ENCODE measurements at regions not wholly inside any gene's neighbourhood (a gene's known extent, or its start where the extent isn't known, plus 50 kb on each side); places are given as distances from the start of the nearest gene placed in this dataset.

DNA sequence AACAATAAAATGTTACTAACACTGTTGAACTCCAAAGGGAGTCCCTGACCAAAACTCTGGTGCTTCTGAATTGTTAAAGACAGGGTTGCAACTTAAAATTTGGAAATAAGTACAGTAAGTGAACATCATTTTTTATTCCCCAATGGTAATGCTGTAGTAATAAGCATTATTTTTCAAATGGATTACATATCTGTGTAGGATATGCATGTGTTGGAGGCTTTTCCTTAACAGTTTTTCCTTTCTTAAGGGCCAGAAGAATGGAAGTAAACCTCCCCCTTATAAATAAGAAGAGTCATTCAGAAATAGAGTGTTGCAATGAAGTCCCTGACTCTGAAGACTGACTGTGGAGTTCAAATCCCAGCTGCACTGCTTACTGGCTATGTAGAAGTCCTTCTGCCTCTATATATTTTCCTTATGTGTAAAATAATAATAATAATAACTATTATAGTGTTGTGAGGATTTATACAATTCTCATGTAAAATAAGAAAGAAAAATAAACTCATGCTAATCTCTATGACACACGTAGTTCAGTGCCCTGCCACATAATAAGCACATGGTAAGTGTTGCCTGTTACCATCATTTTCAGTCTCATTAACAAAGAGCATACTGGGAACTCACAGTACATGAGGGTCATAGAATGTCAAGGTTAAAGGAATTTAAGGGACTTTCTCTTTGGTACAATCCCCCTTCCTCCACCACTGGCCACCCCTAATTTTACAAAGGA is 129.8 kb upstream of the SMLR1 start:
- no peak overlapping the region for H3K9ac ChIP-seq (ENCODE audit: low read length)
- no peaks in the 10 kb centered on the region for H3K79me2 ChIP-seq (replicated peaks; ENCODE audit: insufficient read depth, low read length)
- no peak overlapping the region for H3K27ac ChIP-seq (ENCODE audit: low read length)
- no peaks in the 10 kb centered on the region for H3K9me2 ChIP-seq (ENCODE audit: insufficient read depth, low read length)
- no peaks in the 10 kb centered on the region for H4K20me1 ChIP-seq (ENCODE audit: insufficient read depth)
- H3K27me3 ChIP-seq (ENCODE audit: insufficient read depth, low read depth, low read length): no peaks in the 10 kb centered on the region
- TF ChIP-seq EZH2 (IDR thresholded peaks at IDR 0.05; ENCODE audit: borderline replicate concordance, insufficient read depth, low read length, poor library complexity, severe bottlenecking): no peak
- no peak for TF ChIP-seq MXI1 (conservative IDR thresholded peaks at IDR 0.05; ENCODE audit: poor library complexity, severe bottlenecking)
- TF ChIP-seq EP300 (conservative IDR thresholded peaks at IDR 0.05; ENCODE audit: poor library complexity, severe bottlenecking): no peak
- TF ChIP-seq RAD21 (conservative IDR thresholded peaks at IDR 0.05): no peak
- TF ChIP-seq POLR2AphosphoS5 (IDR thresholded peaks at IDR 0.05): no peak
- TF ChIP-seq, protein P1, sequence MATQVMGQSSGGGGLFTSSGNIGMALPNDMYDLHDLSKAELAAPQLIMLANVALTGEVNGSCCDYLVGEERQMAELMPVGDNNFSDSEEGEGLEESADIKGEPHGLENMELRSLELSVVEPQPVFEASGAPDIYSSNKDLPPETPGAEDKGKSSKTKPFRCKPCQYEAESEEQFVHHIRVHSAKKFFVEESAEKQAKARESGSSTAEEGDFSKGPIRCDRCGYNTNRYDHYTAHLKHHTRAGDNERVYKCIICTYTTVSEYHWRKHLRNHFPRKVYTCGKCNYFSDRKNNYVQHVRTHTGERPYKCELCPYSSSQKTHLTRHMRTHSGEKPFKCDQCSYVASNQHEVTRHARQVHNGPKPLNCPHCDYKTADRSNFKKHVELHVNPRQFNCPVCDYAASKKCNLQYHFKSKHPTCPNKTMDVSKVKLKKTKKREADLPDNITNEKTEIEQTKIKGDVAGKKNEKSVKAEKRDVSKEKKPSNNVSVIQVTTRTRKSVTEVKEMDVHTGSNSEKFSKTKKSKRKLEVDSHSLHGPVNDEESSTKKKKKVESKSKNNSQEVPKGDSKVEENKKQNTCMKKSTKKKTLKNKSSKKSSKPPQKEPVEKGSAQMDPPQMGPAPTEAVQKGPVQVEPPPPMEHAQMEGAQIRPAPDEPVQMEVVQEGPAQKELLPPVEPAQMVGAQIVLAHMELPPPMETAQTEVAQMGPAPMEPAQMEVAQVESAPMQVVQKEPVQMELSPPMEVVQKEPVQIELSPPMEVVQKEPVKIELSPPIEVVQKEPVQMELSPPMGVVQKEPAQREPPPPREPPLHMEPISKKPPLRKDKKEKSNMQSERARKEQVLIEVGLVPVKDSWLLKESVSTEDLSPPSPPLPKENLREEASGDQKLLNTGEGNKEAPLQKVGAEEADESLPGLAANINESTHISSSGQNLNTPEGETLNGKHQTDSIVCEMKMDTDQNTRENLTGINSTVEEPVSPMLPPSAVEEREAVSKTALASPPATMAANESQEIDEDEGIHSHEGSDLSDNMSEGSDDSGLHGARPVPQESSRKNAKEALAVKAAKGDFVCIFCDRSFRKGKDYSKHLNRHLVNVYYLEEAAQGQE (IDR thresholded peaks at IDR 0.05; ENCODE audit: borderline replicate concordance): no peak
- TF ChIP-seq CTCF (IDR thresholded peaks at IDR 0.05; ENCODE audit: poor library complexity, severe bottlenecking): no peak
- TF ChIP-seq TAF1 (IDR thresholded peaks at IDR 0.05; ENCODE audit: low read depth): no peak
- TF ChIP-seq SMC3 (conservative IDR thresholded peaks at IDR 0.05; ENCODE audit: poor library complexity): no peak
- H2AFZ ChIP-seq (ENCODE audit: low read depth, low read length): no peak overlapping the region
- H3K4me3 ChIP-seq (ENCODE audit: low read length): no peak overlapping the region
- H3K9me3 ChIP-seq (ENCODE audit: low read length): no peaks in the 10 kb centered on the region
- H3K4me2 ChIP-seq (ENCODE audit: low read length): no peak overlapping the region
- no peaks in the 10 kb centered on the region for H3F3A ChIP-seq (ENCODE audit: insufficient read depth, low read length, poor library complexity, severe bottlenecking)
- H3K36me3 ChIP-seq (ENCODE audit: insufficient read depth, low read length): no peaks in the 10 kb centered on the region

- Histone ChIP-seq H3K27me3 (ENCODE audit: insufficient read depth, low read depth, low read length) (no peaks in the 10 kb centered on the region), H3F3A (ENCODE audit: insufficient read depth, low read length, poor library complexity, severe bottlenecking) (no peaks in the 10 kb centered on the region), H3K36me3 (ENCODE audit: insufficient read depth, low read length) (no peaks in the 10 kb centered on the region), H3K27ac (ENCODE audit: low read length) (no peak overlapping the region), H2AFZ (ENCODE audit: low read depth, low read length) (no peak overlapping the region), H3K79me2 (replicated peaks; ENCODE audit: insufficient read depth, low read length) (no peaks in the 10 kb centered on the region), H3K9ac (ENCODE audit: low read length) (no peak overlapping the region), H3K4me3 (ENCODE audit: low read length) (no peak overlapping the region), H4K20me1 (ENCODE audit: insufficient read depth) (no peaks in the 10 kb centered on the region), H3K9me2 (ENCODE audit: insufficient read depth, low read length) (no peaks in the 10 kb centered on the region), H3K4me2 (ENCODE audit: low read length) (no peak overlapping the region), H3K9me3 (ENCODE audit: low read length) (no peaks in the 10 kb centered on the region)
- TF ChIP-seq EP300 (conservative IDR thresholded peaks at IDR 0.05; ENCODE audit: poor library complexity, severe bottlenecking) (no peak), POLR2AphosphoS5 (IDR thresholded peaks at IDR 0.05) (no peak), SMC3 (conservative IDR thresholded peaks at IDR 0.05; ENCODE audit: poor library complexity) (peak; percentile 93), MXI1 (conservative IDR thresholded peaks at IDR 0.05; ENCODE audit: poor library complexity, severe bottlenecking) (no peak), CTCF (IDR thresholded peaks at IDR 0.05; ENCODE audit: poor library complexity, severe bottlenecking) (peak; percentile 88), EZH2 (IDR thresholded peaks at IDR 0.05; ENCODE audit: borderline replicate concordance, insufficient read depth, low read length, poor library complexity, severe bottlenecking) (no peak), RAD21 (conservative IDR thresholded peaks at IDR 0.05) (peak; percentile 92), TAF1 (IDR thresholded peaks at IDR 0.05; ENCODE audit: low read depth) (no peak)
- TF ChIP-seq, protein P1 (IDR thresholded peaks at IDR 0.05; ENCODE audit: borderline replicate concordance): no peak
Observed at GRCh38 chr6:130697995-130698535, 129.1 kb upstream of the SMLR1 start.

Data from neural cell (in vitro differentiated cells).